Cardiac muscle cell (in vitro differentiated cells and primary cell): ENCODE measurements at regions not wholly inside any gene's neighbourhood (a gene's known extent, or its start where the extent isn't known, plus 50 kb on each side); places are given as distances from the start of the nearest gene placed in this dataset.
A peak's percentile ranks its signal among the peaks of the same experiment; 100 is the strongest.
"Not testable (repeated sequence)": the region's sequence is repeated elsewhere in the genome, so short reads cannot be mapped to it uniquely, and the experiment has no call there.

Source experiments
- DNase-seq, 2 donors: peaks; one replicate each; pipeline versions ENCODE4 v3.0.0 to v3.0.0-alpha.2; 2010 to 2017; ENCODE audit warnings: low read depth in 1 of 2, low spot score in 1 of 2
- H3K27ac ChIP-seq: fragments of 200-600 bp; sonication (generic); 2 replicates; pipeline ENCODE4 v1.5.1; 2016
- H3K27me3 ChIP-seq: fragments of 200-600 bp; sonication (generic); 2 replicates; pipeline ENCODE4 v1.6.0; 2016; ENCODE audit warnings: control low read depth
- H3K36me3 ChIP-seq: fragments of 200-600 bp; sonication (generic); 2 replicates; pipeline ENCODE4 v1.5.1; 2016; ENCODE audit warnings: control low read depth
- H3K4me1 ChIP-seq: fragments of 200-600 bp; sonication (generic); 2 replicates; pipeline ENCODE4 v1.8.1; 2017; ENCODE audit warnings: low read depth, mild to moderate bottlenecking, mixed run types
- H3K4me3 ChIP-seq: fragments of 200-600 bp; sonication (generic); 2 replicates; pipeline ENCODE4 v1.5.1; 2016; ENCODE audit warnings: mild to moderate bottlenecking
- H3K9me3 ChIP-seq: fragments of 200-600 bp; sonication (generic); 2 replicates; pipeline ENCODE4 v1.5.1; 2017; ENCODE audit warnings: low read depth, mild to moderate bottlenecking, control low read depth
- CTCF ChIP-seq: IDR thresholded peaks from 2 replicates; pipeline ENCODE4 v1.5.1; 2012; ENCODE audit warnings: low read depth, mild to moderate bottlenecking, low read length

GRCh38 chr5:67855523-67855922, 360.0 kb upstream of the PIK3R1 start:
- no peaks in the 10 kb centered on the region for H3K4me1 ChIP-seq
- H3K27ac ChIP-seq: no peak overlapping the region
- H3K4me3 ChIP-seq: no peak overlapping the region
- TF ChIP-seq CTCF: no peak
- DNase-seq: no peak
- no peaks in the 10 kb centered on the region for H3K36me3 ChIP-seq
- no peaks in the 10 kb centered on the region for H3K9me3 ChIP-seq
- no peaks in the 10 kb centered on the region for H3K27me3 ChIP-seq

- H3K27ac ChIP-seq, H3K27me3 ChIP-seq, H3K4me1 ChIP-seq, H3K36me3 ChIP-seq, H3K9me3 ChIP-seq, H3K4me3 ChIP-seq, DNase-seq: not testable (repeated sequence)
Measured at GRCh38 chr5:67850906-67851305, 364.6 kb upstream of the PIK3R1 start.

GRCh38 chr5:67844924-67845323, 370.6 kb upstream of the PIK3R1 start:
- Histone ChIP-seq H3K27me3 (no peaks in the 10 kb centered on the region), H3K36me3 (no peaks in the 10 kb centered on the region), H3K4me3 (no peak overlapping the region), H3K27ac (no peak overlapping the region), H3K9me3 (no peaks in the 10 kb centered on the region), H3K4me1 (no peaks in the 10 kb centered on the region)
- no peak for TF ChIP-seq CTCF
- no peak for DNase-seq

- Histone ChIP-seq H3K27ac (no peak overlapping the region), H3K4me3 (no peak overlapping the region), H3K4me1 (no peaks in the 10 kb centered on the region), H3K9me3 (no peaks in the 10 kb centered on the region), H3K27me3 (no peaks in the 10 kb centered on the region), H3K36me3 (no peaks in the 10 kb centered on the region)
- peak; percentile 50 for TF ChIP-seq CTCF
- DNase-seq: peak; percentile 5 to 56
Measured at GRCh38 chr5:67842806-67843205, 372.8 kb upstream of the PIK3R1 start.

- H3K9me3 ChIP-seq, DNase-seq, H3K27me3 ChIP-seq, H3K36me3 ChIP-seq, H3K4me3 ChIP-seq, H3K27ac ChIP-seq, H3K4me1 ChIP-seq: not testable (repeated sequence)
Measured at GRCh38 chr5:67837225-67837624, 378.3 kb upstream of the PIK3R1 start.

- H3K27ac ChIP-seq, H3K9me3 ChIP-seq, H3K36me3 ChIP-seq, H3K4me1 ChIP-seq, DNase-seq, H3K27me3 ChIP-seq, H3K4me3 ChIP-seq: not testable (repeated sequence)
Measured at GRCh38 chr5:67836496-67836895, 379.1 kb upstream of the PIK3R1 start.

GRCh38 chr5:67831048-67831447, 384.5 kb upstream of the PIK3R1 start:
- no peak overlapping the region for H3K27ac ChIP-seq

More at GRCh38 chr5:67831048-67831447, 384.5 kb upstream of the PIK3R1 start:
- Histone ChIP-seq H3K4me1 (no peaks in the 10 kb centered on the region), H3K9me3 (no peaks in the 10 kb centered on the region), H3K4me3 (no peak overlapping the region), H3K27me3 (no peaks in the 10 kb centered on the region), H3K36me3 (no peaks in the 10 kb centered on the region)
- DNase-seq: no peak
- no peak for TF ChIP-seq CTCF
